PC-9 (cell line): ENCODE measurements at regions not wholly inside any gene's neighbourhood (a gene's known extent, or its start where the extent isn't known, plus 50 kb on each side); places are given as distances from the start of the nearest gene placed in this dataset.

Experiments
- BruUV-seq: library from RNA; stranded (reverse); fragments of 400-500 nt; replicated peaks from 2 replicates; lab custom pipeline; 2021; lab: Mats Ljungman, UMichigan
- CTCF ChIA-PET: fragments of 300-600 bp; sonication (Branson Sonifier 250); formaldehyde crosslinking; loops from one replicate; lab custom pipeline; 2022; ENCODE audit warnings: antibody characterized with exemption; lab: Charles Lee
- POLR2A ChIA-PET: fragments of 300-600 bp; sonication (Branson Sonifier 250); formaldehyde crosslinking; loops from one replicate; lab custom pipeline; 2022; ENCODE audit warnings: antibody characterized with exemption; ENCODE audit not compliant: unreplicated experiment; lab: Charles Lee
- DNase-seq, 2 experiments: peaks; one replicate each; pipeline versions ENCODE4 v3.0.0 to v3.0.0-alpha.2; 2015 to 2022; ENCODE audit warnings: mixed read lengths in 1 of 2
- H2AFZ ChIP-seq: fragments of 200-600 bp; sonication (generic); 2 replicates; pipeline ENCODE4 v1.8.1; 2017; ENCODE audit warnings: antibody characterized with exemption
- H3F3A ChIP-seq: fragments of 200-600 bp; sonication (generic); 2 replicates; pipeline ENCODE4 v1.8.1; 2017; ENCODE audit warnings: antibody characterized with exemption, mild to moderate bottlenecking, low read depth; ENCODE audit not compliant: insufficient read depth
- H3K27ac ChIP-seq: fragments of 200-600 bp; sonication (generic); 2 replicates; pipeline ENCODE4 v1.6.1; 2016; ENCODE audit warnings: mixed run types
- H3K27me3 ChIP-seq: fragments of 200-600 bp; sonication (generic); 2 replicates; pipeline ENCODE4 v1.6.1; 2016; ENCODE audit warnings: low read depth, mixed run types; ENCODE audit not compliant: insufficient read depth
- H3K36me3 ChIP-seq: fragments of 200-600 bp; sonication (generic); 2 replicates; pipeline ENCODE4 v1.6.1; 2016; ENCODE audit warnings: low read depth, mixed run types
- H3K4me1 ChIP-seq: fragments of 200-600 bp; sonication (generic); replicated peaks from 2 replicates; pipeline ENCODE4 v1.6.1; 2016; ENCODE audit warnings: mixed run types; ENCODE audit not compliant: insufficient read depth
- H3K4me2 ChIP-seq: fragments of 200-600 bp; sonication (generic); 2 replicates; pipeline ENCODE4 v1.6.1; 2017; ENCODE audit warnings: mixed run types
- H3K4me3 ChIP-seq: fragments of 200-600 bp; sonication (generic); 2 replicates; pipeline ENCODE4 v1.6.1; 2016; ENCODE audit warnings: mixed run types
- H3K79me2 ChIP-seq: fragments of 200-600 bp; sonication (generic); 2 replicates; pipeline ENCODE4 v1.6.1; 2017; ENCODE audit warnings: low read depth, mixed run types
- H3K9me2 ChIP-seq: fragments of 200-600 bp; sonication (generic); 2 replicates; pipeline ENCODE4 v1.8.1; 2017; ENCODE audit warnings: mild to moderate bottlenecking; ENCODE audit not compliant: insufficient read depth
- H3K9me3 ChIP-seq: fragments of 200-600 bp; sonication (generic); 2 replicates; pipeline ENCODE4 v1.8.1; 2016; ENCODE audit warnings: low read depth; ENCODE audit not compliant: insufficient read depth
- H4K20me1 ChIP-seq: fragments of 200-600 bp; sonication (generic); 2 replicates; pipeline ENCODE4 v1.8.1; 2017; ENCODE audit not compliant: insufficient read depth
- CTCF ChIP-seq: fragments of 200-600 bp; sonication (generic); conservative IDR thresholded peaks from 2 replicates; pipeline ENCODE4 v1.6.1; 2017; ENCODE audit warnings: mixed run types, antibody characterized with exemption, mild to moderate bottlenecking, moderate library complexity
- EZH2 ChIP-seq: fragments of 200-600 bp; sonication (generic); IDR thresholded peaks from 2 replicates; pipeline ENCODE4 v1.8.0; 2017; ENCODE audit warnings: antibody characterized with exemption, low read depth
- intact Hi-C: fragments of 100-400 bp; cut with micrococcal nuclease; formaldehyde crosslinking; loops from one replicate; pipeline ENCODE4 v1.10.0; 2022; ENCODE audit not compliant: unreplicated experiment

GRCh38 chr3:99348451-99348850 lies 289.9 kb upstream of the COL8A1 start:
- no peak overlapping the region for H2AFZ ChIP-seq

GRCh38 chr3:99344216-99344615 lies 294.2 kb upstream of the COL8A1 start:
- H2AFZ ChIP-seq: no peak overlapping the region
- no peak overlapping the region for H3K4me2 ChIP-seq
- no peaks in the 10 kb centered on the region for H3K36me3 ChIP-seq
- no peak overlapping the region for H3K27ac ChIP-seq
- no peaks in the 10 kb centered on the region for H4K20me1 ChIP-seq
- no peaks in the 10 kb centered on the region for H3K9me3 ChIP-seq
- POLR2A ChIA-PET: interaction anchor here (0.6 kb wide), 1 partner anchor 1082 kb away, joined by 6 read pairs; no protein-coding TSS in a partner anchor
- no peaks in the 10 kb centered on the region for H3K27me3 ChIP-seq
- CTCF ChIA-PET: interaction anchor here (0.6 kb wide), 1 partner anchor 15 kb away, joined by 3 read pairs; no protein-coding TSS in a partner anchor
- no TSS peak for BruUV-seq
- H3K4me1 ChIP-seq: no peaks in the 10 kb centered on the region
- intact Hi-C loops: no loop called here
- H3K79me2 ChIP-seq: no peaks in the 10 kb centered on the region
- no peaks in the 10 kb centered on the region for H3F3A ChIP-seq
- H3K4me3 ChIP-seq: no peak overlapping the region
- TF ChIP-seq CTCF (no peak), EZH2 (no peak)
- H3K9me2 ChIP-seq: no peaks in the 10 kb centered on the region
- DNase-seq: no peak

More at GRCh38 chr3:99348451-99348850, 289.9 kb upstream of the COL8A1 start:
- no peaks in the 10 kb centered on the region for H3K79me2 ChIP-seq
- no peaks in the 10 kb centered on the region for H3K27me3 ChIP-seq
- H4K20me1 ChIP-seq: no peaks in the 10 kb centered on the region
- intact Hi-C loops: no loop called here
- H3K9me3 ChIP-seq: no peaks in the 10 kb centered on the region
- no peaks in the 10 kb centered on the region for H3K4me1 ChIP-seq
- H3K4me3 ChIP-seq: no peak overlapping the region
- ChIA-PET POLR2A (no interaction called here), CTCF (no interaction called here)
- TF ChIP-seq EZH2: no peak
- TF ChIP-seq CTCF: no peak
- BruUV-seq: no TSS peak
- no peaks in the 10 kb centered on the region for H3K9me2 ChIP-seq
- no peaks in the 10 kb centered on the region for H3K36me3 ChIP-seq
- H3F3A ChIP-seq: no peaks in the 10 kb centered on the region
- H3K4me2 ChIP-seq: no peak overlapping the region
- no peak for DNase-seq
- no peak overlapping the region for H3K27ac ChIP-seq

- BruUV-seq: no TSS peak
- Histone ChIP-seq H3K27me3 (no peaks in the 10 kb centered on the region), H3K4me3 (no peak overlapping the region), H2AFZ (no peak overlapping the region), H3K36me3 (no peaks in the 10 kb centered on the region), H3K27ac (no peak overlapping the region), H3K79me2 (no peaks in the 10 kb centered on the region), H3K4me2 (no peak overlapping the region), H4K20me1 (no peaks in the 10 kb centered on the region), H3K4me1 (no peaks in the 10 kb centered on the region), H3F3A (no peaks in the 10 kb centered on the region), H3K9me2 (no peaks in the 10 kb centered on the region), H3K9me3 (no peaks in the 10 kb centered on the region)
- POLR2A ChIA-PET: no interaction called here
- DNase-seq: no peak
- CTCF ChIA-PET: no interaction called here
- TF ChIP-seq CTCF (no peak), EZH2 (no peak)
- intact Hi-C loops: no loop called here
These were observed 296.0 kb upstream of the COL8A1 start for GRCh38 chr3:99342383-99342782.
